GM19372 (cell line): ENCODE measurements at regions not wholly inside any gene's neighbourhood (a gene's known extent, or its start where the extent isn't known, plus 50 kb on each side); places are given as distances from the start of the nearest gene placed in this dataset.

Experiments
- ATAC-seq: cut with Tn5 transposase; IDR thresholded peaks from one replicate; pipeline ENCODE4 v1.9.1; 2021; ENCODE audit warnings: mild to moderate bottlenecking, low read depth, moderate library complexity; ENCODE audit not compliant: unreplicated experiment

- ATAC-seq, result no peak
Observed at GRCh38 chr14:98411154-98411553, 860.8 kb downstream of the BCL11B start.

GRCh38 chr14:98412431-98412830, 859.6 kb downstream of the BCL11B start:
- no peak for ATAC-seq

- ATAC-seq, result no peak
Observed at GRCh38 chr14:98415766-98416165, 856.2 kb downstream of the BCL11B start.

GRCh38 chr14:98417001-98417400, 855.0 kb downstream of the BCL11B start:
- ATAC-seq, result no peak

- ATAC-seq, result no peak
Observed at GRCh38 chr14:98428483-98428994, 843.5 kb downstream of the BCL11B start.

GRCh38 chr14:98433436-98433835, 838.6 kb downstream of the BCL11B start:
- ATAC-seq, result no peak

- no peak for ATAC-seq
Observed at GRCh38 chr14:98437113-98437512, 834.9 kb downstream of the BCL11B start.

- no peak for ATAC-seq
Observed at GRCh38 chr14:98444077-98444476, 827.9 kb downstream of the BCL11B start.

- ATAC-seq, result no peak
Observed at GRCh38 chr14:98445718-98446117, 826.3 kb downstream of the BCL11B start.

- ATAC-seq, result no peak
Observed at GRCh38 chr14:98446508-98446907, 825.5 kb downstream of the BCL11B start.

GRCh38 chr14:98456231-98456630, 815.8 kb downstream of the BCL11B start:
- no peak for ATAC-seq

GRCh38 chr14:98458702-98459101, 813.3 kb downstream of the BCL11B start:
- no peak for ATAC-seq

- no peak for ATAC-seq
Observed at GRCh38 chr14:98462908-98463307, 809.1 kb downstream of the BCL11B start.

GRCh38 chr14:98466807-98467206, 805.2 kb downstream of the BCL11B start:
- no peak for ATAC-seq

GRCh38 chr14:98470663-98471062, 801.3 kb downstream of the BCL11B start:
- no peak for ATAC-seq

GRCh38 chr14:98474900-98475299, 797.1 kb downstream of the BCL11B start:
- ATAC-seq, result no peak

- ATAC-seq, result no peak
Observed at GRCh38 chr14:98477935-98478334, 794.1 kb downstream of the BCL11B start.

- ATAC-seq, result no peak
Observed at GRCh38 chr14:98489115-98489514, 782.9 kb downstream of the BCL11B start.

- no peak for ATAC-seq
Observed at GRCh38 chr14:98494582-98494981, 777.4 kb downstream of the BCL11B start.

- no peak for ATAC-seq
Observed at GRCh38 chr14:98498019-98498885, 773.7 kb downstream of the BCL11B start.

- ATAC-seq, result no peak
Observed at GRCh38 chr14:98501335-98501734, 770.7 kb downstream of the BCL11B start.

- ATAC-seq, result no peak
Observed at GRCh38 chr14:98501836-98502235, 770.2 kb downstream of the BCL11B start.
